ENCODE measurements at regions not wholly inside any gene's neighbourhood (a gene's known extent, or its start where the extent isn't known, plus 50 kb on each side); places are given as distances from the start of the nearest gene placed in this dataset.

- TF ChIP-seq CTCF (IDR thresholded peaks at IDR 0.05): no peak
- no peak for TF ChIP-seq POLR2A (IDR thresholded peaks at IDR 0.05)
Measured at GRCh38 chr2:12469141-12469561, 247.6 kb upstream of the TRIB2 start.
